K562 (cell line): ENCODE measurements at regions not wholly inside any gene's neighbourhood (a gene's known extent, or its start where the extent isn't known, plus 50 kb on each side); places are given as distances from the start of the nearest gene placed in this dataset.

Experiments
- BHLHE40 ChIP-seq: IDR thresholded peaks from 2 replicates; pipeline ENCODE4 v1.6.1; 2011; ENCODE audit warnings: low read length, improper control_type of control experiment
- ESRRA ChIP-seq: fragments of 450-650 bp; IDR thresholded peaks from 2 replicates; pipeline ENCODE4 v1.6.1; 2014; ENCODE audit warnings: low read depth, mild to moderate bottlenecking, moderate library complexity, borderline replicate concordance
- EZH2 ChIP-seq: IDR thresholded peaks from 2 replicates; pipeline ENCODE4 v1.6.1; 2012; ENCODE audit warnings: low read depth, mild to moderate bottlenecking, inconsistent platforms, low read length, borderline replicate concordance
- FOSL1 ChIP-seq: fragments of 200-800 bp; sonication (Bioruptor generic); conservative IDR thresholded peaks from 2 replicates; pipeline ENCODE4 v1.6.1; 2016; ENCODE audit warnings: missing genetic modification characterization, missing compliant biosample characterization
- FOXA1 ChIP-seq: fragments of 450-650 bp; IDR thresholded peaks from 2 replicates; pipeline ENCODE4 v1.6.1; 2016; ENCODE audit warnings: mild to moderate bottlenecking, borderline replicate concordance
- KAT8 ChIP-seq: fragments of 450-650 bp; IDR thresholded peaks from 2 replicates; pipeline ENCODE4 v1.6.1; 2016; ENCODE audit warnings: low read depth, mild to moderate bottlenecking
- MITF ChIP-seq: IDR thresholded peaks from 2 replicates; pipeline ENCODE4 v1.6.1; 2014; ENCODE audit warnings: antibody characterized with exemption
- NBN ChIP-seq: fragments of 450-650 bp; IDR thresholded peaks from 2 replicates; pipeline ENCODE4 v1.6.1; 2016; ENCODE audit warnings: low read depth, mild to moderate bottlenecking
- PHF8 ChIP-seq: fragments of 200-600 bp; sonication (generic); IDR thresholded peaks from 2 replicates; pipeline ENCODE4 v1.6.1; 2012; ENCODE audit warnings: mixed run types, mild to moderate bottlenecking, inconsistent platforms, low read length, moderate library complexity, borderline replicate concordance
- TAF15 ChIP-seq: fragments of 200-400 bp; formaldehyde crosslinking; IDR thresholded peaks from 2 replicates; pipeline ENCODE4 v1.6.1; 2017; ENCODE audit warnings: mild to moderate bottlenecking, low read depth, low read length, moderate library complexity
- TBL1XR1 ChIP-seq, 2 experiments: IDR thresholded peaks; 2 replicates each; pipeline ENCODE4 v1.6.1; 2012; ENCODE audit warnings: improper control_type of control experiment in 2 of 2, low read length in 2 of 2, mild to moderate bottlenecking in 1 of 2
- ZBTB2 ChIP-seq: fragments of 450-650 bp; IDR thresholded peaks from 2 replicates; pipeline ENCODE4 v1.6.1; 2016; ENCODE audit warnings: antibody characterized with exemption
- ZBTB8A ChIP-seq: fragments of 450-650 bp; IDR thresholded peaks from 2 replicates; pipeline ENCODE4 v1.6.1; 2018; ENCODE audit warnings: mild to moderate bottlenecking, moderate library complexity; ENCODE audit not compliant: partially characterized antibody
- TF ChIP-seq, protein P1 (sequence below), 3 experiments: IDR thresholded peaks in 2 of 3; conservative IDR thresholded peaks in 1 of 3; 2 replicates each; pipeline ENCODE4 v1.5.1; 2011 to 2012; ENCODE audit warnings: low read length in 3 of 3, mild to moderate bottlenecking in 3 of 3, control low read depth in 2 of 3, improper control_type of control experiment in 1 of 3, inconsistent platforms in 1 of 3, low read depth in 1 of 3, mixed read lengths in 1 of 3, moderate library complexity in 1 of 3; ENCODE audit not compliant: insufficient read depth in 2 of 3

GRCh38 chr10:125252937-125253336, 92.6 kb upstream of the CTBP2 start:
- TF ChIP-seq NBN, result no peak
- no peak for TF ChIP-seq FOSL1 (tag)
- TF ChIP-seq TBL1XR1 (IDR thresholded peaks at IDR 0.05; ENCODE audit: low read length in 2 of 2), result no peak
- TF ChIP-seq, protein P1, sequence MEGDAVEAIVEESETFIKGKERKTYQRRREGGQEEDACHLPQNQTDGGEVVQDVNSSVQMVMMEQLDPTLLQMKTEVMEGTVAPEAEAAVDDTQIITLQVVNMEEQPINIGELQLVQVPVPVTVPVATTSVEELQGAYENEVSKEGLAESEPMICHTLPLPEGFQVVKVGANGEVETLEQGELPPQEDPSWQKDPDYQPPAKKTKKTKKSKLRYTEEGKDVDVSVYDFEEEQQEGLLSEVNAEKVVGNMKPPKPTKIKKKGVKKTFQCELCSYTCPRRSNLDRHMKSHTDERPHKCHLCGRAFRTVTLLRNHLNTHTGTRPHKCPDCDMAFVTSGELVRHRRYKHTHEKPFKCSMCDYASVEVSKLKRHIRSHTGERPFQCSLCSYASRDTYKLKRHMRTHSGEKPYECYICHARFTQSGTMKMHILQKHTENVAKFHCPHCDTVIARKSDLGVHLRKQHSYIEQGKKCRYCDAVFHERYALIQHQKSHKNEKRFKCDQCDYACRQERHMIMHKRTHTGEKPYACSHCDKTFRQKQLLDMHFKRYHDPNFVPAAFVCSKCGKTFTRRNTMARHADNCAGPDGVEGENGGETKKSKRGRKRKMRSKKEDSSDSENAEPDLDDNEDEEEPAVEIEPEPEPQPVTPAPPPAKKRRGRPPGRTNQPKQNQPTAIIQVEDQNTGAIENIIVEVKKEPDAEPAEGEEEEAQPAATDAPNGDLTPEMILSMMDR (IDR thresholded peaks at IDR 0.05 in 2 of 3, conservative IDR thresholded peaks at IDR 0.05 in 1 of 3; ENCODE audit: insufficient read depth in 2 of 3, low read depth in 1 of 3, low read length in 3 of 3), result no peak
- no peak for TF ChIP-seq FOXA1
- no peak for TF ChIP-seq ESRRA
- TF ChIP-seq PHF8, result no peak
- TF ChIP-seq BHLHE40, result no peak
- TF ChIP-seq MITF, result no peak
- TF ChIP-seq EZH2, result no peak
- no peak for TF ChIP-seq ZBTB8A
- TF ChIP-seq KAT8, result no peak
- no peak for TF ChIP-seq ZBTB2
- no peak for TF ChIP-seq TAF15
